Sigmoid colon (tissue), 6 donors: ENCODE measurements at regions not wholly inside any gene's neighbourhood (a gene's known extent, or its start where the extent isn't known, plus 50 kb on each side); places are given as distances from the start of the nearest gene placed in this dataset.
A peak's percentile ranks its signal among the peaks of the same experiment; 100 is the strongest.

Experiments
- DNase-seq: peaks from one replicate; pipeline ENCODE4 v3.0.0-alpha.2; 2019
- H3K27ac ChIP-seq, 4 donors: fragments of 200-600 bp; sonication (generic); one replicate each; pipeline ENCODE4 v1.5.1; 2016 to 2019; ENCODE audit warnings: mild to moderate bottlenecking in 1 of 4
- H3K27me3 ChIP-seq, 3 donors: fragments of 200-600 bp; sonication (generic); one replicate each; pipeline ENCODE4 v1.5.1; 2019; ENCODE audit warnings: mild to moderate bottlenecking in 1 of 3
- H3K36me3 ChIP-seq, 4 donors: fragments of 200-600 bp; sonication (generic); one replicate each; pipeline ENCODE4 v1.5.1; 2016 to 2019
- H3K4me1 ChIP-seq, 4 donors: fragments of 200-600 bp; sonication (generic); one replicate each; pipeline ENCODE4 v1.5.1; 2017 to 2019
- H3K4me3 ChIP-seq, 4 donors: fragments of 200-600 bp; sonication (generic); one replicate each; pipeline ENCODE4 v1.5.1; 2017 to 2019; ENCODE audit warnings: mild to moderate bottlenecking in 2 of 4, moderate library complexity in 1 of 4
- H3K9me3 ChIP-seq, 4 donors: fragments of 200-600 bp in 3 of 4; sonication (generic) in 3 of 4; one replicate each; pipeline versions ENCODE4 v1.5.1 to v1.6.1; 2013 to 2019
- CTCF ChIP-seq, 4 experiments: fragments of 450-650 bp in 3 of 4; fragments of 200-600 bp in 1 of 4; IDR thresholded peaks; one replicate each; pipeline ENCODE4 v1.5.1; 2016 to 2019; ENCODE audit warnings: antibody characterized with exemption in 4 of 4, mild to moderate bottlenecking in 3 of 4, moderate library complexity in 2 of 4
- EP300 ChIP-seq, 4 donors: sonication (generic); formaldehyde crosslinking; IDR thresholded peaks; one replicate each; pipeline ENCODE4 v1.6.1; 2017; ENCODE audit warnings: antibody characterized with exemption in 4 of 4
- POLR2A ChIP-seq, 2 donors: fragments of 450-650 bp; IDR thresholded peaks; one replicate each; pipeline ENCODE4 v1.6.1; 2016; ENCODE audit warnings: antibody characterized with exemption in 2 of 2, mild to moderate bottlenecking in 2 of 2, moderate library complexity in 2 of 2
- POLR2AphosphoS5 ChIP-seq, 4 donors: sonication (generic); formaldehyde crosslinking; IDR thresholded peaks; one replicate each; pipeline ENCODE4 v1.6.1; 2017; ENCODE audit warnings: antibody characterized with exemption in 4 of 4
- WGBS, 2 donors: extraction: QIAGEN DNeasy Blood & Tissue Kit; methylation state at CpG; one replicate each; pipeline ENCODE4 v1.1.7; 2013; 5-methylcytosine and 5-hydroxymethylcytosine counted together
- intact Hi-C: fragments of 100-400 bp; cut with DNase I; formaldehyde crosslinking; loops from one replicate; pipeline ENCODE4 v1.15.1; 2023
- donor health status: healthy with polysubstance abuse.
- donor health status: healthy.

- Histone ChIP-seq H3K27me3 (no peaks in the 10 kb centered on the region), H3K4me1 (no peaks in the 10 kb centered on the region), H3K4me3 (peak overlapping the region in 1 of 4 donors; percentile 21), H3K36me3 (no peaks in the 10 kb centered on the region), H3K27ac (no peak overlapping the region), H3K9me3 (no peaks in the 10 kb centered on the region)
- 0 to 10% methylated on average over 1 of the region's 1 CpG for WGBS, 2 donors
- no peak for TF ChIP-seq CTCF (IDR thresholded peaks at IDR 0.05)
- no peak for TF ChIP-seq POLR2A (IDR thresholded peaks at IDR 0.05)
- no peak for TF ChIP-seq EP300 (IDR thresholded peaks at IDR 0.05)
- no peak for TF ChIP-seq POLR2AphosphoS5 (IDR thresholded peaks at IDR 0.05)
- intact Hi-C loops: no loop called here
- DNase-seq: no peak
Measured at GRCh38 chrY:20990869-20991548, 235.1 kb downstream of the RPS4Y2 start.

- 64 to 89% methylated on average over 2 of the region's 2 CpGs for WGBS, 2 donors
- intact Hi-C loops: no loop called here
Measured at GRCh38 chrY:20997355-20997754, 241.4 kb downstream of the RPS4Y2 start.

GRCh38 chrY:20998016-20998415 lies 242.1 kb downstream of the RPS4Y2 start:
- Histone ChIP-seq H3K4me1 (no peaks in the 10 kb centered on the region), H3K4me3 (no peak overlapping the region), H3K36me3 (no peaks in the 10 kb centered on the region), H3K27ac (no peak overlapping the region), H3K9me3 (no peaks in the 10 kb centered on the region), H3K27me3 (no peaks in the 10 kb centered on the region)
- intact Hi-C loops: no loop called here
- no peak for DNase-seq
- TF ChIP-seq CTCF (IDR thresholded peaks at IDR 0.05) (no peak), POLR2A (IDR thresholded peaks at IDR 0.05) (no peak), POLR2AphosphoS5 (IDR thresholded peaks at IDR 0.05) (no peak), EP300 (IDR thresholded peaks at IDR 0.05) (no peak)

More at GRCh38 chrY:20997355-20997754, 241.4 kb downstream of the RPS4Y2 start:
- TF ChIP-seq CTCF (IDR thresholded peaks at IDR 0.05): no peak
- no peak for TF ChIP-seq EP300 (IDR thresholded peaks at IDR 0.05)
- TF ChIP-seq POLR2A (IDR thresholded peaks at IDR 0.05): no peak
- TF ChIP-seq POLR2AphosphoS5 (IDR thresholded peaks at IDR 0.05): no peak
- no peak for DNase-seq
- H3K4me3 ChIP-seq: no peak overlapping the region
- no peaks in the 10 kb centered on the region for H3K9me3 ChIP-seq
- no peak overlapping the region for H3K27ac ChIP-seq
- H3K27me3 ChIP-seq: no peaks in the 10 kb centered on the region
- H3K4me1 ChIP-seq: no peaks in the 10 kb centered on the region
- no peaks in the 10 kb centered on the region for H3K36me3 ChIP-seq

- intact Hi-C loops: no loop called here
- no peaks in the 10 kb centered on the region for H3K4me1 ChIP-seq
- no peak overlapping the region for H3K27ac ChIP-seq
- H3K9me3 ChIP-seq: no peaks in the 10 kb centered on the region
- DNase-seq: no peak
- H3K27me3 ChIP-seq: no peaks in the 10 kb centered on the region
- no peak for TF ChIP-seq POLR2A (IDR thresholded peaks at IDR 0.05)
- no peak for TF ChIP-seq EP300 (IDR thresholded peaks at IDR 0.05)
- TF ChIP-seq POLR2AphosphoS5 (IDR thresholded peaks at IDR 0.05): no peak
- TF ChIP-seq CTCF (IDR thresholded peaks at IDR 0.05): no peak
- no peaks in the 10 kb centered on the region for H3K36me3 ChIP-seq
- H3K4me3 ChIP-seq: no peak overlapping the region
Measured at GRCh38 chrY:20998483-20998882, 242.6 kb downstream of the RPS4Y2 start.

GRCh38 chrY:21001102-21001501 lies 245.2 kb downstream of the RPS4Y2 start:
- intact Hi-C loops: no loop called here
- TF ChIP-seq EP300 (IDR thresholded peaks at IDR 0.05) (no peak), POLR2AphosphoS5 (IDR thresholded peaks at IDR 0.05) (no peak), CTCF (IDR thresholded peaks at IDR 0.05) (no peak), POLR2A (IDR thresholded peaks at IDR 0.05) (no peak)

More at GRCh38 chrY:21001102-21001501, 245.2 kb downstream of the RPS4Y2 start:
- Histone ChIP-seq H3K27ac (no peak overlapping the region), H3K4me3 (no peak overlapping the region), H3K4me1 (no peaks in the 10 kb centered on the region), H3K36me3 (no peaks in the 10 kb centered on the region), H3K9me3 (no peaks in the 10 kb centered on the region), H3K27me3 (no peaks in the 10 kb centered on the region)
- DNase-seq: no peak
